HG02642 (cell line): ENCODE measurements at regions not wholly inside any gene's neighbourhood (a gene's known extent, or its start where the extent isn't known, plus 50 kb on each side); places are given as distances from the start of the nearest gene placed in this dataset.

ENCODE experiments used
- ATAC-seq: cut with Tn5 transposase; IDR thresholded peaks from one replicate; pipeline ENCODE4 v1.9.1; 2021; ENCODE audit warnings: mild to moderate bottlenecking; ENCODE audit not compliant: unreplicated experiment, poor library complexity

- ATAC-seq = no peak
These were observed 176.0 kb upstream of the SLC24A5 start for GRCh38 chr15:47944637-47945288.

GRCh38 chr15:47945872-47946650, 174.7 kb upstream of the SLC24A5 start:
- no peak for ATAC-seq

- ATAC-seq = no peak
These were observed 171.0 kb upstream of the SLC24A5 start for GRCh38 chr15:47949815-47950214.

- ATAC-seq = no peak
These were observed 170.3 kb upstream of the SLC24A5 start for GRCh38 chr15:47950447-47950846.

GRCh38 chr15:47951781-47952180, 169.0 kb upstream of the SLC24A5 start:
- ATAC-seq = no peak

GRCh38 chr15:47954196-47954595, 166.6 kb upstream of the SLC24A5 start:
- ATAC-seq = no peak

GRCh38 chr15:47955021-47955420, 165.8 kb upstream of the SLC24A5 start:
- ATAC-seq = no peak

GRCh38 chr15:47959617-47960413, 161.0 kb upstream of the SLC24A5 start:
- ATAC-seq = no peak

GRCh38 chr15:47961401-47962090, 159.2 kb upstream of the SLC24A5 start:
- peak; percentile 91 for ATAC-seq

- ATAC-seq = no peak
These were observed 157.5 kb upstream of the SLC24A5 start for GRCh38 chr15:47963265-47963664.

GRCh38 chr15:47964229-47964628, 156.6 kb upstream of the SLC24A5 start:
- no peak for ATAC-seq

- no peak for ATAC-seq
These were observed 155.5 kb upstream of the SLC24A5 start for GRCh38 chr15:47965297-47965696.

GRCh38 chr15:47968593-47968992, 152.2 kb upstream of the SLC24A5 start:
- no peak for ATAC-seq

- ATAC-seq = no peak
These were observed 149.2 kb upstream of the SLC24A5 start for GRCh38 chr15:47971637-47972036.

GRCh38 chr15:47972738-47973137, 148.1 kb upstream of the SLC24A5 start:
- no peak for ATAC-seq

- no peak for ATAC-seq
These were observed 146.1 kb upstream of the SLC24A5 start for GRCh38 chr15:47974724-47975123.

- no peak for ATAC-seq
These were observed 145.4 kb upstream of the SLC24A5 start for GRCh38 chr15:47975427-47975826.

GRCh38 chr15:47983533-47983932, 137.3 kb upstream of the SLC24A5 start:
- ATAC-seq = no peak

GRCh38 chr15:47985568-47985967, 135.2 kb upstream of the SLC24A5 start:
- no peak for ATAC-seq

- ATAC-seq = peak; percentile 5
These were observed 133.3 kb upstream of the SLC24A5 start for GRCh38 chr15:47987461-47987860.
